HG02610 (cell line): ENCODE measurements at regions not wholly inside any gene's neighbourhood (a gene's known extent, or its start where the extent isn't known, plus 50 kb on each side); places are given as distances from the start of the nearest gene placed in this dataset.

Source experiments
- ATAC-seq: cut with Tn5 transposase; IDR thresholded peaks from one replicate; pipeline ENCODE4 v1.9.1; 2021; ENCODE audit warnings: mild to moderate bottlenecking, moderate library complexity; ENCODE audit not compliant: unreplicated experiment

DNA sequence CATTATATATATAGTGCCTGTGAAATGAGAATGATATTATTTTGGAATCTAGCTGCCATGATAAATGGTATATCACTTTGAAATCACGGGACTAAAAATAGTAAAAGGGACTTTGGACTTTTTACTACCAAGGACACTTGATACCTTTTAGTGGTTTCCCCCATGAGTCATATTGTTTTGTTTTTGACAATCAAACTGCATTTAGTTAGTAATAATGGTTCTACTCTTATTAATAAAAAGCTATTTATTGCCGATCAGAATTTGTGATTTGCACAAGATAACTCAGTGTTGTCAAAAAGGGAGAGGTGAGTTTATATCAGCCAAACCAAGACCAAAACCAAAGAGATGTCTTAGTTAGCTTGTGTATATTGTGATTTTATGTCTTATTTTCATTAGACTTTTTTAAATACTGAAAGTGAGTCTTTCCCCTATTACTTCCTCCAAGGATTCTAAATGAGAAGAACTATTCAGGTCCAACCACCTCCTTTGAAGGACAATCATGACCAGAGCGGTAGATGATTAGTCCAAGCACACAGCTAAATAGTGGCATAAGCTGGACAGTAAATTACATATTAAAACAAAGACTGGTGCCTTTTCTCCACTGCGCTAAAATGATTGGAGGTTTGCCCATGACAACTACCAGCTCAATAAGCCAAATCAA, 281.7 kb upstream of the ESRRG start:
- peak; percentile 74 for ATAC-seq

DNA sequence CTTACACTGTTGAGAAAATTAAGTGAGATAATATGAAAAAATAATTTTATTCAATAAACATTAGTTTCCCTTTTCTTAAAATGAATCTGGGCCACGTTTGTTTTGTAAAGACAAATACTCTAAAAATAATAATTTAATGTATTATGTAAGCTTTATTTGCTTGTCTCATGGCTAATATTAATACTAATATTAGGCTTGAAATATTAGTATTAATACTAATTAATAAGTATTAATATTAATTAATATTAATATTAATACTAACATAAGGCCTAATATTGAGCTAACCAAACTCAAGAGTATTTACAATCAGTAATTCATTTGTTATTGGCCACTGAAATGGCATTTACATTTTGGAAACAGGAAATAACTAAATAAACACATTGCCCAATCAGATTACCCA, 280.1 kb upstream of the ESRRG start:
- ATAC-seq: no peak

DNA sequence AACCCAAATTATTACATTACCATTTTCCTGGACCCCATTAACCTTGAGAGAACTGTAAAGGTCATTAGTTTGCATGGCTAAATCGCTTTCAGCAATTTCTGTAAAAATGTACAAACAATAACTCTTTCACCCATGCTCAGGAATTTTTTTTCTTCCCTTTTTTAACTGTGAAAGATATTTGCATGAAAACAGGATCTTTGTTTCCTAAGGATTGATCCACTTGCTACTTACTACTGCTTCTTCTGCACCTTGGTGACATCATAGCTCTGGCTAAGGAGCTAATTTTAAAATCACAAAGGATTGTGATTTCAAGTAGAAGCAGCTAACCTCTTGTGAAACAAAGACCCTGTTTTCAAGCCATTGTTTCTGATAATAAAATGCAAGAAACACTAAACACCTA, 274.6 kb upstream of the ESRRG start:
- ATAC-seq: no peak

DNA sequence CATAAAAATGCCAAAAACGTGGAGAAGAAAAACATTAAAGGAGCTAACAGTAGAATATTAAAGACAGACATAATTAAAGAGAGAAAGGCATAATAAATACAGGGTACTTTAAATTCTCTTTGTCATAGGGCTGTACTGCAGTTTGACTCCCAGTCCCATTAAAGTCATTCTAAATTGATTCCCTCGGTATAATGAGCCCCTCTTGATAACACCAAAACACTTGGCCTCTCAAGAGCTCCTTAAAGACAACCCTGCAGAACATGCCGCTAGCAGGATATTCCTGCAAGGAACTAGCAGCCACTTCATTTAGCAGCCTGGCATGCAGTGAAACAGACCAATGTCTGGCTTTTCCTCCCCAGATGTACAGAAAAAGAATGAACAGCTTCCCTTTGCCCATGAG, 273.8 kb upstream of the ESRRG start:
- ATAC-seq: no peak

DNA sequence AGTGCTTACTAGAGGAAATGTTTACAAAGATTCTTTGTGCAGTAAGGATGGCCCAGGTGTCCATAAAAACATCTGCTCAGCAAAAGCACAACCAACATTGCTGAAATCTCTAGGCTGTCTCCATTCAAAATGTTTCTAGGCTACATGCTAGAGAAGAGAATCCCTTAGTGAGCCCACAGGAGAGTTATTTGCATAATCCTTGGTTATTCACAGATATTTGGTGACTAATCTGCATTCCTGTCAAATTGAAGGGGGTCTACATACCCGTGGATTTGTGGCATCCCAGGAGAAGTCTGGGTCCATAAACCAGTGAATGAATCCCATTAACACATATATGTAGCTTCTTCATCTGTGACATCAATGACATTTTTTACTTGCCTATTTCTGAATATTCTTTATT, 261.3 kb upstream of the ESRRG start:
- no peak for ATAC-seq

DNA sequence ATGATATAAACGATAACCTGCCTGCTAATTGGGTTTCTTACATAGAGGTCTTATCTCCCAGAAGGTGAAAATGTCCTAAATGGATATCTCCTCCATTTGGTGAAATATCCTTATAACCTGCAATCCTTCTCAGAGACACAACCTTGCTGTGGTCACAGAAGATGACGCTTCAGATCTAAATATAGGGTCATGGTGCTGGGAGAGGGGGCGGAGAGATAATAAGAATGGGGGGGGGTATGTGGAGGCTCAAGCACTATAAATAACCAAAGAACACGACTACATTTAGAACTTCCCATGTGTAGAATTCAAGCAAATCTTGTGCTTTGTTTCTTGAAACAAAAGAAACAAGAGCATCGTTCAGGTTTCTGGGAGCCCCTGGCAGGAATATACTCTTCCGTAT, 260.6 kb upstream of the ESRRG start:
- no peak for ATAC-seq

DNA sequence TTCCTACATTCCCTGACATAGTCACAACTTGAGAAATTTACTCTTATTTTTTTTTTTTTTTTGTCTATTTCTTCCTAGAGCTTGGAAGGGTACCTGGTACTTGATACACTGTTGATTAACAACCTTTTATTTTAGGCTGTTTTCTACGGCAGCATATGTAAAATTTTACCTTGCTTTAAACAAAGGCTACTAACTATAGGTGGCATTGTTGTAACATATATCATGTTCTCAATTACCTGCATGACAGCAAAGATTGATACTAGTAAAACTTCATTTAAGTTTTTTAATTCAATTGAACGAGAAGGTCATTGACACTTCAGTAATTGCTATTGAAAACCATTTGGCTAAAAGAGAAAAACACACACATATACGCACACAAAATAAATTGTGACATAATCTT, 238.3 kb upstream of the ESRRG start:
- no peak for ATAC-seq

DNA sequence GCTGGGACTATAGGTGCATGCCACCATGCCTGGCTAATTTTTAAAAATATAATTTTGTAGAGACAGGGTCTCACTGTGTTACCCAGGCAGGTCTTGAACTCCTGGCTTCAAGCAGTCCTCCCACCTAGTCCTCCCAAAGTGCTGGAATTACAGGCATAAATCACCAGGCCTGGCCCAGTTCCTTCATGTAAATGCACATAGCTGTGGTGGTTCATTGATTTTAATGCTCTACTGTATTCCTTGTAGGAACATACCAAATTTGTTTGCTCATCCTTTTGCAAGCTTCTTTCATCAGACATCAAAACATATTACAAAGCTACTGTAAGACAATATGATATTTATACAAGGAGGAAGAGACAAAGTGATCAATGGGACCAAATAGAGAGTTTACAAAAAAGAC, 237.5 kb upstream of the ESRRG start:
- ATAC-seq: no peak

DNA sequence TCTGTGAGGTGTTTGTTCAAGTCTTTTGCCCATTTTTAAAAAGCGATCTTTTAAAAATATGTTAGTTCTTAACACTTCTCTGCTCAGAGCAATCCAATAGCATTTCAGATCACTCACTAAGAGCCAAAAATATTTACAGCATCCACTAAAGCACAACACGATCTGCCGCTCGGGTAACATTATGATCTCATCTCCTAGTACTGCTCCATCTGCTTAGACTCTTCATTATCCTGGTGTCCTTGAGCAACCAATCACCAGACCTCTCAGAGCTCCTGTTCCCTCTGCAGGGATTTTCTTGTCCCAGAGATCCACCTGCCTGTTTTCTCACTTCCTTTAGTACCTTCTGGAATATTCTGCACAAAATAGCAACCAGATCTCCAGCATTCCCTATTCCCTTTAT, 235.3 kb upstream of the ESRRG start:
- ATAC-seq: no peak

DNA sequence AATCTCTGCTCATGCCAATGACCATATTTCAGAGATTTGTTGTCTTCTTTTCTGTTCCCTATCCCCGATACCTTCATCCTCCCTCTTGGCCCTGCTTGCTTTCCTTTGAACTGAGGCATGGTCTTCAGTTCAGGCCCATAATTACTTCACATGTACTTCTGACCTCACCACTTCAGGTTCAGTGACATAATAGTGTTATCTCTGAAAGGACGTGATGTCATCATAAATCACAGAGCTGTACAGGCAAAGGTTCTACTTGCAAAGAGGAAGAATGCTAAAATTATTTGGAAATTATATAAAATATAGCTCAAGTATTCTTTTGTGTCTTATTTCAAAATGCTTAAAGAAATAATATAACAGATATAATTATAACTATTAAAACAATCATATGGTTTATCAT, 230.3 kb upstream of the ESRRG start:
- ATAC-seq: no peak

DNA sequence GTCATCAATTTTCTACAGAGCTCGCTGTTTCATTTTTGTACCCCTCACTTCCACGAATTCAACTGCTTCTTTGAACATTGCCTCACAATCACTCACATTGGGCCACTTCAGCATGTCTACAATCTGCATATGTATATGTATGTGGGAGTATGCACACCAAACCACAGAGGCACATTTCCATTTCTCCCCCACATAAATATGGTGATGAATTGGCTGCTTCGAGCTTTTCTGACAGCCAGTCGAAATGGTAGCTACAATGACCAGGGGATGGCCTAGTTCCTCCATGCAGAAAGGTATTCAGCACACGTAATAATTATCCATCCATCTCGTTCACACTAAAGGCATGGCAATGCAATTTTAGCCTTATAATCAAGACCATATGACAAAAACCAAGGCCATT, 229.6 kb upstream of the ESRRG start:
- no peak for ATAC-seq

DNA sequence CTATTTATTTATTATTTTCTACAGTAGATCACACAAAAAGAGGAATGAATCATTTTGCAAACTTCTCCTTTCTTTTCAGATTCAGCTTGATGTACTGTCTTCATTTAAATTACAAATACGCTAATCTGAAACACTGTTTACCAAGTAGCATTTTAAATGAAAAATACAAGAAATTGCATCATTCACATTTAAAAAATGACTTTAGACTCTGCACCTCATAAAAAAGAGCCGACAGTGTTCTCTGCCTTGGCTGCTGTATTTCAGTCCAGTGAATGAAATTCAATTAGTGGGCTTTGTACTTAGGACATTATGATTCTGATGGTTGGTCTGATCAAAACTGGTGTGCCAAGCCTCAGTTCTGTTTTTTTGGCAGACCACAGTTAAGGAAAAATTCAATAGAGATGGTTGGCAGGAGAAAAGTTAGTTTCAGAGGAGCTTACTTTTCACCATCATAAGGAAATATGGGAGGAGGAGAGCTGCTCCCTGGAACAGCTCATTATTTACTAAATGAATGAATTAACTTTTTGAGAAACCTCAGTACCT, 222.4 kb upstream of the ESRRG start:
- ATAC-seq: no peak

DNA sequence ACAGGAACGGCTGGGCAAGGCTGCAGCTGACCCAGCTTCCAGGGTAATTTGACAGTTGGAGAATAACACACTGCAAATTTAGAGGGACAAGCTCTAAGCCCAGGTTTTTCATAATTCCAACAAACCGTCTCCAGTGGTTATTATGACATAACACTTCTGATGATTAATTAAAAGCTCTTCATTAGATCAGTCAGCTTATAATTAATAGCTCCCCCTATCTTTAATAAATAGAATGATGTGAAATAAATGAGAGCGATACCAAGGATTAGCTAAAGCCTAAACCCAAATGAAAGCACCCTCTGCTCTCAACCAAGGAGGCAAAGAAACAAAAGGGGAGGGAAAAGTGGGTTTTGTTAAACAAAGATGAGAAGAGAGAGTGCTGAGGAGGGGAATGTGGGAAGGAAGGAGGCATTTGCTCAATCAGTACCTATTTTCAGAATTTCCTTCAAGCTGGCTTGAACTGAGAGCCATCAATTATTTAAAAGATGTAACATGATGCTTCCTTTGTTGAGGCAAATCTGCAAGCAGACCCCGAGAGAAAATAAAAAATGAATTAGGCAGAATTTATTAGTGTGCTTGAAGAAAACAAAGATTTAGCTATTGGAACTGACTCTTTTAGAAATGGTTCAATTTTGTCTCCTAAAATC, 221.8 kb upstream of the ESRRG start:
- ATAC-seq: no peak

DNA sequence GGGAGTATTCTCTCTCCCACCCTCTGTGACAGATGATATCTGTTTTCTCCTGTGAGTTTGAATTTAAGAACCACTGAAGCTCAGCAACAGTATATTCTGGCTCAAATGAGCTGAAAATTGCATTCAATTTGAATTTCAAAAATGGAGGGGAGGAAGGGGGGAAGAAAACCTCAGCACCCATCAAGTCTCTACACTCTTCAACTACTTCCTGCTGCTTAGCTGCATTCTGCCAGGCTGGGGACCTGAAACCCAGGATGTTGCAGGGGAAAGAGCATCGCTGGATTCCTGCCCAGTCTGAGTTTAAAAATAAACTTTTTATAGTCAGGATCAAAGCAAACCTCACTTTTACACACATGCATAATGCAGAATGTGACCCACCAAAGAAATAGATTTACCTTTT, 214.3 kb upstream of the ESRRG start:
- ATAC-seq: no peak

DNA sequence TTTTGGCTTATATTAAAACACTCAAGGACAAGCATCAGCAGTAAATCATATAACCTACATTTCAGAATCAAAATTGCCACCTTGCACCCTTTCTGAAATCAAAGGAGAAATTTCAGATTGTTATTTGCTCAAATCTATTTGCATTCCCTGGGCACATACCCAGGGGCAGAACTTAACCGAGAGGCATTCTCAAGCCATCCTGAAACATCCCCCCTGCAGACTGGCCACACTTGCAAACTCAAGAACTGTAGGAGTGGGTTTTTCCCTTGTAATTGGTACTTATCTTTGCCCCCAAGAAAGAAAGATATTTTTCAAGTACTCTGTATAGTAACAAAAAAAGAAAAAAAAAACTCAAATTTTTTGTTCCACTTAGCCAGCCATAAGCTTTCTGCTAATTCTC, 213.6 kb upstream of the ESRRG start:
- ATAC-seq: no peak

DNA sequence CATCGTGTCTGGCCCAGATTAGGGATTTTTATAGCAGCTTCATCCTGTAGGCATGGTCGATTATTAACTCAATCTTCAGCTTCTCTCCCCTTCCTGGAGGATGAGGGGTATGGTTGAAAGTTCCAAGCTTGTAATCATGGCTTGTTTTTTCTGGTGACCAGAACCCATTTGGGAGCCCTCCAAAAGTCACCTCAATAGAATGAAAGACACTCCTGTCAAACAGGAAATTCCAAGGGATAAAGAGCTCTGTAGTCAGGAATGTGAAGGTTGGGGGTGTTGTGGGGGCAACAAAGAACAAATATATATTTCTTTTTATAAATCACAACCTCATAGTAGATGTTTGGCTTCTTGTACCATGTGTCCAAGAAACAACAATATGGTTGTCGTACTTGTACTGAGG, 212.7 kb upstream of the ESRRG start:
- no peak for ATAC-seq

DNA sequence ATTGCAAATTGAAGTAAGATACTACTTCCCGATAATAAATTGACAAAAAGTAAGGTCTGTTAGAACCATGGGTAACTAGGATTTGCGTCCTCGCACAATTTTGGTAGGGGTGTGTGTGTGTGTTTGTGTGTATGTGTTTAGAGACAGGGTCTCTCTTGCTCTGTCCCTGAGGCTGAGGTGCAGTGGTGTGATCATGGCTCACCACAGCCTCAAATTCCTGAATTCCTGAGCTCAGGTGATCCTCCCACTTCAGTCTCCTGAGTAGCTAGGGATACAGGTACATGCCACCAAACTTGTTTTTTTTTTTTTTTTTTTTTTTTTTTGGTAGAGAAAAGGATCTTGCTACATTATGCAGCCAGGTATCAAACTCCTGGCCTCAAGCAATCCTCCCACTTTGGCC, 209.2 kb upstream of the ESRRG start:
- no peak for ATAC-seq

DNA sequence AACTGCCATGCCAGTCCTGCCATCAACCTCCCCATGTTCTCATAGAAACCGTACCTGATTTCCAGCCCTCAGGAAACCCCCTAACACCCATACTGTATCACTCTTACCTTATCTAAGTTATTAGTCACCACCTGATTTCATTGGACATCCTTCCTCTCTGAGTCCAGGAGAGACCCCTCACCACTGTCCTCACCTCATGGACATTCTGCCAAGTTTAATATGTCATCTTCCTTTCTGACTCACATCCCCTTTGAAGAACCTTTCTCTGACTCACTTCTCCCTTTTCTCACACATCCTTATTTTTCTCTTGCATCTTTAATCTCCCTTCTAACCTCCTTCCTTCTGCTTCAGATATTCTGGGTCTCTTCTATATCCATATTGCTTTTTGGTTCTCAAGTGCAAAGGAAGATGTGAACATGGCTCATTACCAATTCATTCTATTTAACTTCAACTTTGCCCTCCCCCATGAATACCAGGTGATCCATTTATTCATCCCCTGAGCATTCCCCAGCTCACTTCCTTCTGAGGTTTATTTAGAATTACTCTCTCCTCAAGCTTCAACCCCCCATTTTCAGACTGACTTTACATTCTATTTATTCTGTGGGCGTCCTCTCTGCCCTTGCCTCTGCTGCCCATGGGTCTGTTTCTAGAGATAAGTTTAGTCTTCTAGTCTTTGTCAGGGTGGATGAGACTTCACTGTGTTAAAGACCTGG, 206.8 kb upstream of the ESRRG start:
- no peak for ATAC-seq

DNA sequence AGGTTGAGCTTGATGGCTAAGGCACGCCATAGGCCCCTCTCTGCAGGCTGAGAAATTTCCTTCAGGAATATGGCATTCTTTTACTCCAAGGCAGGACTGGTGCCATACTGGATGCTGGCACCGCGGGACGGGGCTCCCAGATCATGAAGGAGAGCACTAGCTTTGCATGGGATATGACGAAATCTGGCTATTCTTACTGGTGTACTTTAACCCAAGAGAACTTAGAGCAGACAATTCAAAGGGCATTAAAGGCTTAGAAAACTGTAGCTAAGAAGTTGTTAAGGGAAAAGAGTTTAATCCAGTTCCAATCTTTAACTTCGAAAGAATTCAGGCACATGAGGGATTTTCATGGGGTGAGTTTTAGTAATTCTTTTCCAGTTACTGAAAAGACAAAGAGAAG, 204.4 kb upstream of the ESRRG start:
- ATAC-seq: no peak

DNA sequence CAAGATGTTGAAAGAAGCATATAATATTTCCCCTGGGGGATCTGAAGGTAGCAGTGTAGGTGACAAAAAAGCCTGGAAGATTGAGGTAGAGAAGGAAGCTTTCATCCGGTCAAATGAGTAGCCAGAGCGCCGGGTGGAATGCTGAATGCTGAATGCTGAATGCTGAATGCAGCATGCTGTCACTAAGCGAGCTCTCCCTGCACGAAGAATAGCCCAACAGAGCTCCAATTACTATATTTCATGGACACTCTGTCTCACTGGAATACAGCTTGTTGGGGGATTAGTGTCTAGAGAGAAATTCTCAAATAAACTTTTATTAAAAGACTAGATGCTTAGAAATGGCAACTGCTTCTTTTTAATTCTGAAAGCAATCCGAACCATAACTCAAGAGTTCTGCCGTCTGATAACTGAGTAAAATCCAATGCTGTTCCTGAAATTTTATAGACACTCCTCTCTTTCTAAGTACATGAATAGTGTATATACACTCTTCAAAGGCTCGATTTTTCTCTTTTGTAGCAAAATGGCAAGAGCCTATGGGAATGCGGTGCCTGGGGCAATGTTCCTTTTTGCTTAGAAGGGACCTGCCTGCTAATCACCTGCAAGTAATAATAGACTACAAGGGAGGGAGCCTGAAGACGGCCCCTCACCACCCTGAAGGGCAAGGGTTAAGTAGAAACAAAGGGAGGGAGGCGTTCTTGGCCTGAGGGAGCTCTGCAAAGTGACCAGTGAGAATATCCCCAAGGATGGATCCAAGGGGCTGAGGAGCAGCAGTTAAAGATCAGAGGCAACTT, 203.7 kb upstream of the ESRRG start:
- no peak for ATAC-seq

DNA sequence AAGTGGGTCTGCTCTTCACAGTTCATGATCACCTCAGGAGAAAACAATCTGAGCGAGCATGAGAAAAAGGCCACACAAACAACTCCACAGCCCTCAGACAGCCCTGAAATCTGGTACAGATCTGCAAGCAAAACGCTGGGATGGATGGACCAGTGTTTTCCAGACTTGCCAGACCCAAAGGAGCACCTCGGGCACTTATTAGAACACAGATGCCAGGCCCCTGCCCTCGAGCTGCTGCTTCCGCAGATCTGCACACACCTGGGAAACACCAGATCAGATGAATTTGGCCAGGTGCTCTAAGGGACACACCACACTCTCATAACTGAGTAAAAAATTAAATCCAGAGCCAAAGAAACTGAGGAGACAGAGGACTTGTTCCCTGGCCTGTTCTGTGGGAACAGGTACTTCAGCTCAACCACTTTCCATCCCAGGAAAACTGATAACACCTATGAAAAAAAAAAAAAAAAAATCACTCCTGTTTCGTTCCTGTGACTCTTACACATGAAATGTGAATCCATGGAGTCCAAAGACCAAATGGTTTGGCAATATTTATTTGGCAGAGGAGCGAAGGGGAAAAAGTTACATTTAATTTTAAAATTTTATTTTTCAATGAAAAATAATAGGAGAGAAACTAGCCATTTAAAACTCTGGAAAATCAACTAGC, 202.9 kb upstream of the ESRRG start:
- no peak for ATAC-seq
